ENCODE measurements at regions not wholly inside any gene's neighbourhood (a gene's known extent, or its start where the extent isn't known, plus 50 kb on each side); places are given as distances from the start of the nearest gene placed in this dataset.

GRCh38 chr2:200144571-200144970 lies 161.9 kb upstream of the SPATS2L start:
- DNase-seq, result no peak

GRCh38 chr2:200146501-200146900 lies 160.0 kb upstream of the SPATS2L start:
- no peak for DNase-seq

- DNase-seq, result no peak
Measured at GRCh38 chr2:200147371-200147770, 159.1 kb upstream of the SPATS2L start.

- no peak for DNase-seq
Measured at GRCh38 chr2:200148366-200148765, 158.1 kb upstream of the SPATS2L start.

- DNase-seq, result no peak
Measured at GRCh38 chr2:200150411-200151086, 155.9 kb upstream of the SPATS2L start.

GRCh38 chr2:200155652-200156051 lies 150.8 kb upstream of the SPATS2L start:
- DNase-seq, result no peak

- DNase-seq, result no peak
Measured at GRCh38 chr2:200156166-200156835, 150.2 kb upstream of the SPATS2L start.

- no peak for DNase-seq
Measured at GRCh38 chr2:200158647-200159356, 147.7 kb upstream of the SPATS2L start.

GRCh38 chr2:200159357-200159707 lies 147.2 kb upstream of the SPATS2L start:
- no peak for DNase-seq

- no peak for DNase-seq
Measured at GRCh38 chr2:200159829-200160781, 146.4 kb upstream of the SPATS2L start.

- DNase-seq, result no peak
Measured at GRCh38 chr2:200161458-200161857, 145.0 kb upstream of the SPATS2L start.

- DNase-seq, result no peak
Measured at GRCh38 chr2:200165687-200166086, 140.8 kb upstream of the SPATS2L start.

- DNase-seq, result no peak
Measured at GRCh38 chr2:200168641-200169555, 137.6 kb upstream of the SPATS2L start.

- no peak for DNase-seq
Measured at GRCh38 chr2:200170221-200170620, 136.3 kb upstream of the SPATS2L start.

GRCh38 chr2:200171731-200172482 lies 134.6 kb upstream of the SPATS2L start:
- no peak for DNase-seq

- no peak for DNase-seq
Measured at GRCh38 chr2:200172521-200172920, 134.0 kb upstream of the SPATS2L start.

GRCh38 chr2:200172944-200173581 lies 133.4 kb upstream of the SPATS2L start:
- no peak for DNase-seq

GRCh38 chr2:200173691-200174090 lies 132.8 kb upstream of the SPATS2L start:
- no peak for DNase-seq

GRCh38 chr2:200174433-200175216 lies 131.9 kb upstream of the SPATS2L start:
- DNase-seq, result no peak
